ENCODE measurements at regions not wholly inside any gene's neighbourhood (a gene's known extent, or its start where the extent isn't known, plus 50 kb on each side); places are given as distances from the start of the nearest gene placed in this dataset.

GRCh38 chr4:152033621-152034020, 272.8 kb upstream of the GATB start:
- TF ChIP-seq POLR2AphosphoS5 (IDR thresholded peaks at IDR 0.05; ENCODE audit: low read depth, low read length) (no peak), FOXP2 (optimal IDR thresholded peaks at IDR 0.05; ENCODE audit: borderline replicate concordance, extremely low read depth, extremely low read length, insufficient read depth) (no peak), SIN3A (IDR thresholded peaks at IDR 0.05; ENCODE audit: borderline replicate concordance, insufficient read depth, low read length) (no peak), TAF1 (IDR thresholded peaks at IDR 0.05; ENCODE audit: borderline replicate concordance, insufficient read depth, low read length) (no peak)
- TF ChIP-seq, protein P1, sequence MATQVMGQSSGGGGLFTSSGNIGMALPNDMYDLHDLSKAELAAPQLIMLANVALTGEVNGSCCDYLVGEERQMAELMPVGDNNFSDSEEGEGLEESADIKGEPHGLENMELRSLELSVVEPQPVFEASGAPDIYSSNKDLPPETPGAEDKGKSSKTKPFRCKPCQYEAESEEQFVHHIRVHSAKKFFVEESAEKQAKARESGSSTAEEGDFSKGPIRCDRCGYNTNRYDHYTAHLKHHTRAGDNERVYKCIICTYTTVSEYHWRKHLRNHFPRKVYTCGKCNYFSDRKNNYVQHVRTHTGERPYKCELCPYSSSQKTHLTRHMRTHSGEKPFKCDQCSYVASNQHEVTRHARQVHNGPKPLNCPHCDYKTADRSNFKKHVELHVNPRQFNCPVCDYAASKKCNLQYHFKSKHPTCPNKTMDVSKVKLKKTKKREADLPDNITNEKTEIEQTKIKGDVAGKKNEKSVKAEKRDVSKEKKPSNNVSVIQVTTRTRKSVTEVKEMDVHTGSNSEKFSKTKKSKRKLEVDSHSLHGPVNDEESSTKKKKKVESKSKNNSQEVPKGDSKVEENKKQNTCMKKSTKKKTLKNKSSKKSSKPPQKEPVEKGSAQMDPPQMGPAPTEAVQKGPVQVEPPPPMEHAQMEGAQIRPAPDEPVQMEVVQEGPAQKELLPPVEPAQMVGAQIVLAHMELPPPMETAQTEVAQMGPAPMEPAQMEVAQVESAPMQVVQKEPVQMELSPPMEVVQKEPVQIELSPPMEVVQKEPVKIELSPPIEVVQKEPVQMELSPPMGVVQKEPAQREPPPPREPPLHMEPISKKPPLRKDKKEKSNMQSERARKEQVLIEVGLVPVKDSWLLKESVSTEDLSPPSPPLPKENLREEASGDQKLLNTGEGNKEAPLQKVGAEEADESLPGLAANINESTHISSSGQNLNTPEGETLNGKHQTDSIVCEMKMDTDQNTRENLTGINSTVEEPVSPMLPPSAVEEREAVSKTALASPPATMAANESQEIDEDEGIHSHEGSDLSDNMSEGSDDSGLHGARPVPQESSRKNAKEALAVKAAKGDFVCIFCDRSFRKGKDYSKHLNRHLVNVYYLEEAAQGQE (IDR thresholded peaks at IDR 0.05; ENCODE audit: insufficient read depth in 1 of 2, low read depth in 2 of 2, low read length in 2 of 2) = no peak

Data from PFSK-1 (cell line).